Spinal cord (tissue), 9 donors: ENCODE measurements at regions not wholly inside any gene's neighbourhood (a gene's known extent, or its start where the extent isn't known, plus 50 kb on each side); places are given as distances from the start of the nearest gene placed in this dataset.

ENCODE experiments used
- DNase-seq, 6 donors: peaks; one replicate each; pipeline versions ENCODE4 v3.0.0 to v3.0.0-alpha.2; 2013 to 2015; ENCODE audit warnings: low spot score in 6 of 6, low read depth in 4 of 6
- H3K27ac ChIP-seq: one replicate; pipeline ENCODE4 v1.5.1; 2013; ENCODE audit warnings: low read depth, low read length, control low read depth
- H3K27me3 ChIP-seq: one replicate; pipeline ENCODE4 v1.6.1; 2013; ENCODE audit warnings: low read length; ENCODE audit not compliant: control insufficient read depth, insufficient read depth
- H3K36me3 ChIP-seq: one replicate; pipeline ENCODE4 v1.6.1; 2013; ENCODE audit warnings: low read length; ENCODE audit not compliant: control insufficient read depth, insufficient read depth
- H3K4me1 ChIP-seq: one replicate; pipeline ENCODE4 v1.6.1; 2013; ENCODE audit warnings: low read length; ENCODE audit not compliant: control insufficient read depth, insufficient read depth
- H3K4me3 ChIP-seq: one replicate; pipeline ENCODE4 v1.5.1; 2013; ENCODE audit warnings: low read depth, low read length, control low read depth
- H3K9me3 ChIP-seq: one replicate; pipeline ENCODE4 v1.6.1; 2013; ENCODE audit warnings: low read length; ENCODE audit not compliant: control insufficient read depth, insufficient read depth
- WGBS: methylation state at CpG from one replicate; pipeline ENCODE4 v1.1.5; 2013; ENCODE audit warnings: missing lambda C conversion rate; ENCODE audit not compliant: insufficient coverage; 5-methylcytosine and 5-hydroxymethylcytosine counted together
- donor health status: healthy.

- Histone ChIP-seq H3K4me1 (peaks cover 4% of the 10 kb centered on the region), H3K27ac (no peak overlapping the region), H3K4me3 (no peak overlapping the region), H3K9me3 (no peaks in the 10 kb centered on the region), H3K27me3 (no peaks in the 10 kb centered on the region), H3K36me3 (no peaks in the 10 kb centered on the region)
- no peak for DNase-seq
- WGBS: no CpG with 5 or more reads among the region's 8 CpGs
Observed at GRCh38 chr9:2356041-2356790, 265.4 kb upstream of the VLDLR start.

DNA sequence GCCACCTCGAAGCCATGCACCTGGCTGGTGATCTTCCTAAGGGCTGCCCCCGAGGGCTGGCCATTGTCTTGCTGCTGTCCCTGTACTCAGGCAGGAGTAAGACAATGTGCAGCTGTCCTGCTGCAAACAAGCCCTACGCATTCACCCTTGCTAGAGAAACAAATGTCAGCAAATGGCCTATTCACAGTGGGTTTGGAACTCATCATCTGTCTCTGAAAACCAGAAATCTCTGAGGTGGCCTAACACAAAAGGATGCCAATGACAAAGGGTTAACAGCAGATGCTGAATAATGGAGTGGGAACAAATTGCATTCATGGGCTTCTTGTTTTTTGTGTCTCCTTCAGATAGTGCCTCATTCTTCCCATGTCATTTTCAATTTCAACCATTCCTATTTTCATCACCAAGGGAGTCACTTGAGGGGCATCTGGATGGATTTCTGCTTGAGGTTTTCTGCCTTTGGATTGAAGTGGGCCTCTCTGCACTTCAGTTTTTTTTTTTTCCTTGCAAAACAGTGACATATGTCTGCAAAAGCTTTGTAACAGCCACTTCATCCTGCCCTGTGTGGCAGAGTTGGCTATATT lies 261.6 kb upstream of the VLDLR start:
- Histone ChIP-seq H3K4me3 (no peak overlapping the region), H3K27ac (no peak overlapping the region), H3K27me3 (no peaks in the 10 kb centered on the region), H3K36me3 (no peaks in the 10 kb centered on the region), H3K9me3 (no peaks in the 10 kb centered on the region), H3K4me1 (peaks cover 4% of the 10 kb centered on the region)
- peak in 2 of 6 donors; percentile 43 to 68 for DNase-seq
- WGBS: 51% methylated on average over 3 of the region's 3 CpGs

DNA sequence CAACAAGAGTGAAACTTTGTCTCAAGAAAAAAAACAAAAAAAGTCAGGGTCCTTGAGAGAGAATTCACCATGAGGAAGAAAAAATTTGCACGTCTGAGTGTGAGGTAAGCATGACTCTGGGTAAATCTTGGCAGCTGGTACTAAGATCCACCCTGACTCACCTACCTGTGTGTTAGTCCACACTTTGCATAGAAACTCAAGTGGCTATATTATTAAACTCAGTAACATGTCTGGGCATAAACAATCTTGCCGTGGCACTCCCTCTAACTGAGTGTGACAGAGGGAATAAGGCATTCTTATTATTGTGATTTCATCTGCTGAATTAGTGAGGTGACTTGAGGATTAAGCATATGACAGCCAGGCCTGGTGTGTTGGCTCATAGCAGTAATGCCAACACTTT lies 259.4 kb upstream of the VLDLR start:
- peaks cover 4% of the 10 kb centered on the region for H3K4me1 ChIP-seq
- H3K36me3 ChIP-seq: no peaks in the 10 kb centered on the region
- H3K27ac ChIP-seq: no peak overlapping the region
- H3K4me3 ChIP-seq: no peak overlapping the region
- H3K27me3 ChIP-seq: no peaks in the 10 kb centered on the region
- WGBS: 80% methylated on average over 1 of the region's 2 CpGs
- DNase-seq: no peak
- H3K9me3 ChIP-seq: no peaks in the 10 kb centered on the region

DNA sequence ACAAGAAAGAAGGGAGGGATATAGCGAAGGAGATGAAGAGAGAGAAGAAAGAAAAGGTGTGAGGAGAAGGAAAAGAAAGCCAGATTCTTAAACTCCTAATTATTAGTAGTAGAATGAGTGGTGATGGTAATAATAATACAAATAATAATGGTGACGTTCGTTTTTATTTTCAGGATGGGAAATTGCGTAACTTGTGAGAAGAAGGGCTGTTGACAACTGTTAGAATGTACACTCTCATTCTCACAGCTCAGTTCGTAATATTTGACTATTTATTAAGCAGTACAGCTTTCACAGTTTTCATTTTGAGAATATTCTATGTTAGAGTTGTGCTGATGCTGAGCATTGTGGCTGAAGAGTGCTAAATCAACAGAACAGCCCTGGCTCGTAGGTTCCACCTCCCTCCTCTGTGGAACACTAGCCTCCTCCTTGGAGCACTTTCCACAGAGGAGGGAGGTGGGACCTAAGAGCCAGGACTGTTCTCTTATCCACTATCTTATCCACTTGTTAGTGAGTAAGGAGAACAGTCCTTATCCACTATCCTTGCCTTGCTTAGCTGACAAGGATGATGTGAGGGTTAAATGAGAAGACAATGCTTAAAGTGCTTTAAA lies 258.3 kb upstream of the VLDLR start:
- Histone ChIP-seq H3K4me1 (peaks cover 4% of the 10 kb centered on the region), H3K36me3 (no peaks in the 10 kb centered on the region)
- no CpG with 5 or more reads among the region's 6 CpGs for WGBS

GRCh38 chr9:2363781-2364180 lies 257.8 kb upstream of the VLDLR start:
- no peak for DNase-seq
- WGBS: no CpG with 5 or more reads among the region's 1 CpG

More for the DNA sequence above, 258.3 kb upstream of the VLDLR start:
- no peaks in the 10 kb centered on the region for H3K9me3 ChIP-seq
- no peak for DNase-seq
- no peak overlapping the region for H3K4me3 ChIP-seq
- H3K27me3 ChIP-seq: no peaks in the 10 kb centered on the region
- H3K27ac ChIP-seq: no peak overlapping the region

DNA sequence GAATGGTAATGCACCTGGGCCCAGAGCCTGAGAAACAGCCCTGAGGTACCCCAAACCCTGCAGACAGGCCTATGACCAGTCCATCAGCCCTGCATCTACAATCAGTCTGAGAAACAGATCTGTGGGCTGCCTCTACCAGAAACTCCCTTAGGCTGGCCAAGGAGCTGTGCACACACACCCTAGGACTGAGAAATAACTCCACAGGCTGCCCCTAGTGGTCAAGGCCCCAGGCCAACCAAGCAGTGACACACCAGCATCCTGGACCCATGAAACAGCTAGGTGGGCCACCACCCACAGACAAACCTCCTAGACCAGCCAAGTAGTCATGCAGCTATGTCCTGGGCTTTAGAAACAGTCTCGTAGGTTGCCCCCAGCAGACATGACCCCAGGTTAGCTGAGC lies 253.6 kb upstream of the VLDLR start:
- H3K9me3 ChIP-seq: no peaks in the 10 kb centered on the region
- no peaks in the 10 kb centered on the region for H3K4me1 ChIP-seq
- H3K27ac ChIP-seq: no peak overlapping the region
- WGBS: 100% methylated on average over 1 of the region's 1 CpG
- DNase-seq: no peak
- H3K4me3 ChIP-seq: no peak overlapping the region
- no peaks in the 10 kb centered on the region for H3K36me3 ChIP-seq
- H3K27me3 ChIP-seq: no peaks in the 10 kb centered on the region

More at GRCh38 chr9:2363781-2364180, 257.8 kb upstream of the VLDLR start:
- no peaks in the 10 kb centered on the region for H3K9me3 ChIP-seq
- H3K4me3 ChIP-seq: no peak overlapping the region
- H3K4me1 ChIP-seq: peaks cover 4% of the 10 kb centered on the region
- H3K27me3 ChIP-seq: no peaks in the 10 kb centered on the region
- no peaks in the 10 kb centered on the region for H3K36me3 ChIP-seq
- H3K27ac ChIP-seq: no peak overlapping the region

- H3K27ac ChIP-seq: no peak overlapping the region
- no CpG with 5 or more reads among the region's 2 CpGs for WGBS
- no peaks in the 10 kb centered on the region for H3K27me3 ChIP-seq
- no peak for DNase-seq
- H3K36me3 ChIP-seq: no peaks in the 10 kb centered on the region
- H3K9me3 ChIP-seq: no peaks in the 10 kb centered on the region
- no peaks in the 10 kb centered on the region for H3K4me1 ChIP-seq
- H3K4me3 ChIP-seq: no peak overlapping the region
Observed at GRCh38 chr9:2373648-2374047, 247.9 kb upstream of the VLDLR start.

- WGBS: no CpG with 5 or more reads among the region's 2 CpGs
- Histone ChIP-seq H3K27me3 (no peaks in the 10 kb centered on the region), H3K36me3 (no peaks in the 10 kb centered on the region), H3K27ac (no peak overlapping the region), H3K4me3 (no peak overlapping the region), H3K4me1 (no peaks in the 10 kb centered on the region), H3K9me3 (no peaks in the 10 kb centered on the region)
- no peak for DNase-seq
Observed at GRCh38 chr9:2375114-2375513, 246.5 kb upstream of the VLDLR start.

- no peaks in the 10 kb centered on the region for H3K4me1 ChIP-seq
- WGBS: no CpG with 5 or more reads among the region's 3 CpGs
- peak in 1 of 6 donors; percentile 38 for DNase-seq
- H3K9me3 ChIP-seq: no peaks in the 10 kb centered on the region
- no peak overlapping the region for H3K27ac ChIP-seq
- no peaks in the 10 kb centered on the region for H3K27me3 ChIP-seq
- H3K4me3 ChIP-seq: no peak overlapping the region
- no peaks in the 10 kb centered on the region for H3K36me3 ChIP-seq
Observed at GRCh38 chr9:2377117-2377516, 244.5 kb upstream of the VLDLR start.

GRCh38 chr9:2377834-2378233 lies 243.8 kb upstream of the VLDLR start:
- Histone ChIP-seq H3K36me3 (no peaks in the 10 kb centered on the region), H3K9me3 (no peaks in the 10 kb centered on the region), H3K27ac (no peak overlapping the region), H3K4me1 (no peaks in the 10 kb centered on the region), H3K4me3 (no peak overlapping the region), H3K27me3 (no peaks in the 10 kb centered on the region)
- WGBS: no CpG with 5 or more reads among the region's 1 CpG
- DNase-seq: peak in 1 of 6 donors; percentile 53
